Brain microvascular endothelial cell (primary cell): ENCODE measurements at regions not wholly inside any gene's neighbourhood (a gene's known extent, or its start where the extent isn't known, plus 50 kb on each side); places are given as distances from the start of the nearest gene placed in this dataset.
"Not testable (repeated sequence)": the region's sequence is repeated elsewhere in the genome, so short reads cannot be mapped to it uniquely, and the experiment has no call there.

ENCODE experiments used
- DNase-seq: peaks from one replicate; pipeline ENCODE4 v3.0.0-alpha.2; 2020
- H3K27ac ChIP-seq: fragments of 250-450 bp; sonication (Bioruptor Pico); 2 replicates; pipeline ENCODE4 v1.5.1; 2020; ENCODE audit warnings: mild to moderate bottlenecking, moderate library complexity
- H3K27me3 ChIP-seq: fragments of 250-450 bp; sonication (Bioruptor Pico); replicated peaks from 2 replicates; pipeline ENCODE4 v1.5.1; 2020; ENCODE audit warnings: mild to moderate bottlenecking
- H3K36me3 ChIP-seq: fragments of 250-450 bp; sonication (Bioruptor Pico); replicated peaks from 2 replicates; pipeline ENCODE4 v1.5.1; 2020; ENCODE audit warnings: mild to moderate bottlenecking
- H3K4me3 ChIP-seq: 2 replicates; pipeline ENCODE4 v1.5.1; 2011; ENCODE audit warnings: low read depth, mild to moderate bottlenecking, control low read depth, low read length, moderate library complexity
- in situ Hi-C: cut with HindIII; loops from 2 replicates; pipeline ENCODE4 v1.10.0; 2017; ENCODE audit warnings: low sequenced_read_pairs, low pct_ligation_motif_present
- TF ChIP-seq, protein P1 (sequence below): IDR thresholded peaks from 2 replicates; pipeline ENCODE4 v1.5.1; 2011; ENCODE audit warnings: low read depth, mild to moderate bottlenecking, moderate library complexity, low read length, control low read depth, inconsistent platforms; ENCODE audit errors: missing control alignments

DNA sequence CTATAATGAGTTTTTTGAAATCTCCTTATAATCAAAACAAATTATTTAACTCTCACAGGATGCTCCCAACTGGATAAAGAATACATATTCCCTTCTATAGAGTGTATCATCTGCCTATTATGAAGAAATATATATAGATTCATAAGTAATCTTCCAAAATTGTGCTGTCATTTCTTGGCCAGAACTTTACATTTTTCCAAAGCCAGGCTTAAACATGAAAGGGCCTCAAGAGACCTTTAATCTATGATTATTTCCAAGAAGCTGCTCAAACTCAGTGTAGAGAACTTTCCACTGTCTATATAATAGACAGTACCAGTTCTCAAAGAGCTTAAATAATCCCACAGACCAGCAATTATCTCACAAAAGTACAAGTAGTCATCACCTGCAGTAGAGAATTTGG lies 211.0 kb downstream of the AKAIN1 start:
- H3K36me3 ChIP-seq = no peaks in the 10 kb centered on the region
- in situ Hi-C loops = no loop called here
- H3K27ac ChIP-seq = no peak overlapping the region
- TF ChIP-seq, protein P1, sequence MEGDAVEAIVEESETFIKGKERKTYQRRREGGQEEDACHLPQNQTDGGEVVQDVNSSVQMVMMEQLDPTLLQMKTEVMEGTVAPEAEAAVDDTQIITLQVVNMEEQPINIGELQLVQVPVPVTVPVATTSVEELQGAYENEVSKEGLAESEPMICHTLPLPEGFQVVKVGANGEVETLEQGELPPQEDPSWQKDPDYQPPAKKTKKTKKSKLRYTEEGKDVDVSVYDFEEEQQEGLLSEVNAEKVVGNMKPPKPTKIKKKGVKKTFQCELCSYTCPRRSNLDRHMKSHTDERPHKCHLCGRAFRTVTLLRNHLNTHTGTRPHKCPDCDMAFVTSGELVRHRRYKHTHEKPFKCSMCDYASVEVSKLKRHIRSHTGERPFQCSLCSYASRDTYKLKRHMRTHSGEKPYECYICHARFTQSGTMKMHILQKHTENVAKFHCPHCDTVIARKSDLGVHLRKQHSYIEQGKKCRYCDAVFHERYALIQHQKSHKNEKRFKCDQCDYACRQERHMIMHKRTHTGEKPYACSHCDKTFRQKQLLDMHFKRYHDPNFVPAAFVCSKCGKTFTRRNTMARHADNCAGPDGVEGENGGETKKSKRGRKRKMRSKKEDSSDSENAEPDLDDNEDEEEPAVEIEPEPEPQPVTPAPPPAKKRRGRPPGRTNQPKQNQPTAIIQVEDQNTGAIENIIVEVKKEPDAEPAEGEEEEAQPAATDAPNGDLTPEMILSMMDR = no peak
- no peak for DNase-seq
- H3K4me3 ChIP-seq = no peak overlapping the region
- no peaks in the 10 kb centered on the region for H3K27me3 ChIP-seq

DNA sequence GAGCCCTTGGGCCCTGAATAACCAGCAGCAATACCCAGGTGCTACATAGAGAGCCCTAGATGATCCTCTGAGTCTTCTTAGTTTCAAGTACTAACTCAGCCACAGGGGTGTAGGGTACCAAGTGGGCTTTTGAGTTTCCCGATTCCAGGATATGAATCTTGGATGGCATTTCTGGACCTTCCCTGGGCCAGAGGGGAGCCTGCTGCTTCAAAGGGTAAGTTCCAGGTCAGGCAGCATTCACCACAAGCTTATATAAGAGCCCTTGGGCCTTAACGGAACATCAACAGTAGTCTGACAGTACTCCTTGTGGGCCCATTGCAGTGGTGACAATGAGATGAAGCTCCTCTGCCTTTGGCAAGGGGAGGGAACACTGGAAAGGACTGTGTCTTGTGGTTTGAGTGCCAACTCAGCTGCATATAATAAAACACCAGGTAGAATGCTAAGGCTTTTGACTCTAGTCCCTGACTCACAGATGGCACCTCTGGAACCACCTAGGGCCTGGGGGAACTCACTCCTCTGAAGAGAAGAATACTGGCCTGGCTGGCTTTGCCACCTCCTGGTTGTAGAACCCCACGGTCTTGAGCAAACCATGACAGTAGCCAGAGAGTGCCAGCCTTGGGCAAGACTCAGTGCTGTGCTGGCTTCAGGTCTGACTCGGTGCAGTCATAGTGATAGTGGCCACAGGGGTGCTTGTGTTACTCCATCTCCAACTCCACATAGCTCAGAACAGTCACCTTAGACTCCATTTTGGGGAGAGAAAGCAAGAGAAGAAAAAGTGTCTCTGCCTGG lies 235.7 kb downstream of the AKAIN1 start:
- no peak for DNase-seq
- Histone ChIP-seq H3K36me3 (no peaks in the 10 kb centered on the region), H3K27me3 (no peaks in the 10 kb centered on the region), H3K4me3 (no peak overlapping the region), H3K27ac (no peak overlapping the region)
- in situ Hi-C loops = no loop called here
- TF ChIP-seq, protein P1 = no peak

DNA sequence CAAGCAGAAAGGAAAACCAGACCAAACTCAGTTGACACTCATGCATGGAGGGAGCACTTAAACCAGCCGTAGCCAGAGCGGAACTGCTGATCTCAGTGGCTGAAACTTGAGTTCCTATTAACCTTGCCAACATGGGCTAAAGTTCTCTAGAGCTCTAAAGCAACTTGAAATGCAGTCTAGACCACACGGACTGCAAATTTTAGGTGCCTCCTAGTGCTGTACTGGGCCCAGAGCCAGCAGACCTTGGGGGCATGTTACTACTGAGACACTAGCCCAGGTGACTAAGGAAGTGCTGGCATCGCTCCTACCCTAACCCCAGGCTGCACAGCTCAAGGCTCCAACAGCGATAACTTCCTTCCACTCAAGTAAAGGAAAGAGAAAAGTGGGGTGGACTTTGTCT lies 236.5 kb downstream of the AKAIN1 start:
- H3K36me3 ChIP-seq = no peaks in the 10 kb centered on the region
- no peak overlapping the region for H3K4me3 ChIP-seq
- no peak for DNase-seq
- TF ChIP-seq, protein P1 = no peak
- H3K27me3 ChIP-seq = no peaks in the 10 kb centered on the region
- H3K27ac ChIP-seq = no peak overlapping the region
- in situ Hi-C loops = no loop called here

DNA sequence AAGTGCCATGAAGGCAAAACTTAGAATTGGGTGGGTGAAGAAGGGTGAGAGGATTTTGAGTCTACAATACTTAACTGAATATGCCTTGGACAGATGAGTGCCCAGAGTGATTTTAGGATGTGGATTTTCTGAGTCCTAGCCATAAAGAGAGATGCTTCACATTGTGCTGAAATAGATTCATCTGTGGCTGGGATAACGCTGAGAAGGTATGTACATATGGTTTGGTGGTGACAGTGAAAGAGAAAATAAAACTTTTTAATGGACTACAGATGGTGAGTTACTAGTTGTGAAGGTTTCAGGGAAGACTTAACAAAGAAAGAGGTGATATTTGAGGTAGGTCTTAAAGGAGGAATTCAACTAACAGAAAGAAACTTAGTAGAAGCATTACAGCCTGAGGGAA lies 265.8 kb downstream of the AKAIN1 start:
- Histone ChIP-seq H3K27ac (no peak overlapping the region), H3K36me3 (no peaks in the 10 kb centered on the region), H3K4me3 (no peak overlapping the region), H3K27me3 (no peaks in the 10 kb centered on the region)
- DNase-seq = no peak
- in situ Hi-C loops = no loop called here
- TF ChIP-seq, protein P1 = no peak

DNA sequence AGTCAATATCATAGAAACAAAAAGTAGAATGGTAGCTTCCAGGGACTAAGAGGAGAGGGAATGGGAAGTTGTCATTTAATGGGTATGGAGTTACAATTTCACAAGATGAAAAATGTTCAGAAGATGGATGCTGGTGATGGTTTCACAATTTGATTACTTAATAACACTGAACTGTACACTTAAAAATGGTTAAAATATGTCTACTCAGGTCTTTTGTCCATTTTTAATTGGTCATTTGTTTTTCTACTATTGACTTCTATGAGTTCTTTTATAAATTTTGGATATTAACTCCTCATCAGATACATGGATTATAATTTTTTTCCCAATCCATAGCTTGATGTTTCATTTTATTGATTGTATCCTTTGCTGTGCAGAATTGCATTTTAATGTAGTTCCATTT lies 275.5 kb downstream of the AKAIN1 start:
- Histone ChIP-seq H3K27me3 (no peaks in the 10 kb centered on the region), H3K27ac (no peak overlapping the region), H3K4me3 (no peak overlapping the region), H3K36me3 (no peaks in the 10 kb centered on the region)
- TF ChIP-seq, protein P1 = no peak
- no peak for DNase-seq
- in situ Hi-C loops = no loop called here

DNA sequence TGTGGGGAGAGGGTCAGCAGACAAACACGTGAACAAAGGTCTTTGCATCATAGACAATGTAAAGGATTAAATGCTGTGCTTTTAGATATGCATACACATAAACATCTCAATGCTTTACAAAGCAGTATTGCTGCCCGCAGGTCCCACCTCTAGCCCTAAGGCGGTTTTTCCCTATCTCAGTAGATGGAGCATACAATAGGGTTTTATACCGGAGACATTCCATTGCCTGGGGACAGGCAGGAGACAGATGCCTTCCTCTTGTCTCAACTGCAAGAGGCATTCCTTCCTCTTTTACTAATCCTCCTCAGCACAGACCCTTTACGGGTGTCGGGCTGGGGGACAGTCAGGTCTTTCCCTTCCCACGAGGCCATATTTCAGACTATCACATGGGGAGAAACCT lies 279.5 kb downstream of the AKAIN1 start:
- DNase-seq, H3K4me3 ChIP-seq, H3K36me3 ChIP-seq, H3K27ac ChIP-seq, in situ Hi-C loops, H3K27me3 ChIP-seq: not testable (repeated sequence)
